IMR-90 (cell line): ENCODE measurements at regions not wholly inside any gene's neighbourhood (a gene's known extent, or its start where the extent isn't known, plus 50 kb on each side); places are given as distances from the start of the nearest gene placed in this dataset.

ENCODE experiments used
- ATAC-seq: fragments of 200-7000 bp; cut with Tn5 transposase; 2 replicates; pipeline ENCODE4 v1.9.1; 2020; ENCODE audit warnings: low read depth, mild to moderate bottlenecking, moderate library complexity
- BruUV-seq: library from RNA; stranded (reverse); fragments of 400-500 nt; replicated peaks from 2 replicates; lab custom pipeline; 2021; lab: Mats Ljungman, UMichigan
- CTCF ChIA-PET: fragments of 300-600 bp; formaldehyde crosslinking; extraction: SDS; loops from one replicate; lab custom pipeline; 2021; ENCODE audit warnings: antibody characterized with exemption; lab: Yijun Ruan, JAX
- POLR2A ChIA-PET: fragments of 300-600 bp; sonication (Branson Sonifier 250); formaldehyde crosslinking; loops from one replicate; lab custom pipeline; 2022; ENCODE audit warnings: antibody characterized with exemption; ENCODE audit not compliant: unreplicated experiment; lab: Charles Lee
- DNase-seq: peaks from one replicate; pipeline ENCODE4 v3.0.0; 2013
- H2AFZ ChIP-seq: replicated peaks from 2 replicates; pipeline ENCODE3; 2013; ENCODE audit warnings: low read length, mild to moderate bottlenecking; ENCODE audit not compliant: poor library complexity
- H2AK5ac ChIP-seq: 2 replicates; pipeline ENCODE4 v1.6.1; 2013; ENCODE audit warnings: low read depth, low read length, inconsistent platforms
- H2AK9ac ChIP-seq: replicated peaks from 2 replicates; pipeline ENCODE3; 2013; ENCODE audit warnings: mild to moderate bottlenecking, low read depth, low read length, moderate library complexity; ENCODE audit not compliant: poor library complexity
- H2BK120ac ChIP-seq: 2 replicates; pipeline ENCODE4 v1.6.1; 2013; ENCODE audit warnings: low read depth, low read length, inconsistent platforms
- H2BK15ac ChIP-seq: 3 replicates; pipeline ENCODE4 v1.6.1; 2013; ENCODE audit warnings: low read depth, low read length, inconsistent platforms
- H2BK20ac ChIP-seq: 2 replicates; pipeline ENCODE4 v1.6.1; 2013; ENCODE audit warnings: low read depth, mild to moderate bottlenecking, inconsistent platforms, low read length, moderate library complexity
- H2BK5ac ChIP-seq: 2 replicates; pipeline ENCODE4 v1.6.1; 2013; ENCODE audit warnings: mild to moderate bottlenecking, low read depth, low read length, inconsistent platforms; ENCODE audit not compliant: poor library complexity, severe bottlenecking
- H3K14ac ChIP-seq: replicated peaks from 2 replicates; pipeline ENCODE4 v1.6.1; 2013; ENCODE audit warnings: low read depth, low read length, inconsistent platforms
- H3K18ac ChIP-seq: 2 replicates; pipeline ENCODE4 v1.6.1; 2013; ENCODE audit warnings: low read depth, low read length, control low read depth
- H3K23ac ChIP-seq: 2 replicates; pipeline ENCODE4 v1.6.1; 2013; ENCODE audit warnings: low read depth, low read length, inconsistent platforms
- H3K27ac ChIP-seq: 2 replicates; pipeline ENCODE4 v1.5.1; 2013; ENCODE audit warnings: mild to moderate bottlenecking, control low read depth, low read length; ENCODE audit not compliant: insufficient read depth
- H3K27me3 ChIP-seq: 2 replicates; pipeline ENCODE4 v1.6.1; 2013; ENCODE audit warnings: low read length; ENCODE audit not compliant: control insufficient read depth, insufficient read depth
- H3K36me3 ChIP-seq: 2 replicates; pipeline ENCODE4 v1.6.1; 2013; ENCODE audit warnings: low read length, mixed read lengths; ENCODE audit not compliant: control insufficient read depth, insufficient read depth
- H3K4ac ChIP-seq: 2 replicates; pipeline ENCODE4 v1.6.1; 2013; ENCODE audit warnings: low read depth, low read length, inconsistent platforms
- H3K4me1 ChIP-seq: 2 replicates; pipeline ENCODE4 v1.6.1; 2013; ENCODE audit warnings: low read length, mixed read lengths; ENCODE audit not compliant: control insufficient read depth, insufficient read depth
- H3K4me2 ChIP-seq: 2 replicates; pipeline ENCODE4 v1.6.1; 2013; ENCODE audit warnings: low read depth, mild to moderate bottlenecking, control low read depth, low read length, moderate library complexity
- H3K4me3 ChIP-seq: 2 replicates; pipeline ENCODE4 v1.5.1; 2013; ENCODE audit warnings: low read depth, mild to moderate bottlenecking, control low read depth, low read length, moderate library complexity; ENCODE audit not compliant: insufficient read depth
- H3K56ac ChIP-seq: 2 replicates; pipeline ENCODE4 v1.6.1; 2013; ENCODE audit warnings: low read length, inconsistent platforms; ENCODE audit not compliant: insufficient read depth; ENCODE audit errors: extremely low read depth
- H3K79me1 ChIP-seq, 2 experiments: 2 replicates each; pipeline ENCODE4 v1.6.1; 2013; ENCODE audit warnings: low read length in 2 of 2, inconsistent platforms in 1 of 2, low read depth in 1 of 2
- H3K9ac ChIP-seq: 2 replicates; pipeline ENCODE4 v1.6.1; 2013; ENCODE audit warnings: low read depth, low read length, control low read depth
- H3K9me1 ChIP-seq: 2 replicates; pipeline ENCODE4 v1.6.1; 2013; ENCODE audit warnings: low read length, inconsistent platforms; ENCODE audit not compliant: insufficient read depth
- H3K9me3 ChIP-seq: 2 replicates; pipeline ENCODE4 v1.6.1; 2013; ENCODE audit warnings: low read length; ENCODE audit not compliant: control insufficient read depth, insufficient read depth
- H4K20me1 ChIP-seq: 2 replicates; pipeline ENCODE4 v1.6.1; 2013; ENCODE audit warnings: low read length, inconsistent platforms; ENCODE audit not compliant: insufficient read depth
- H4K5ac ChIP-seq: 2 replicates; pipeline ENCODE4 v1.6.1; 2013; ENCODE audit warnings: mild to moderate bottlenecking, low read depth, low read length, control low read depth
- H4K8ac ChIP-seq, 2 experiments: 2 replicates each; pipeline ENCODE4 v1.6.1; 2013; ENCODE audit warnings: low read depth in 2 of 2, low read length in 2 of 2, control low read depth in 1 of 2, inconsistent platforms in 1 of 2
- H4K91ac ChIP-seq: 2 replicates; pipeline ENCODE4 v1.6.1; 2013; ENCODE audit warnings: low read depth, low read length, inconsistent platforms; ENCODE audit not compliant: insufficient read depth
- BHLHE40 ChIP-seq: fragments of 150-350 bp; IDR thresholded peaks from 2 replicates; pipeline ENCODE4 v1.6.1; 2016; ENCODE audit warnings: mild to moderate bottlenecking, low read depth, low read length
- CEBPB ChIP-seq: IDR thresholded peaks from 2 replicates; pipeline ENCODE4 v1.6.1; 2012; ENCODE audit warnings: low read depth, low read length, improper control_type of control experiment
- CHD1 ChIP-seq: IDR thresholded peaks from 2 replicates; pipeline ENCODE4 v1.6.1; 2012; ENCODE audit warnings: low read depth, low read length, improper control_type of control experiment
- FOS ChIP-seq: fragments of 150-350 bp; IDR thresholded peaks from 2 replicates; pipeline ENCODE4 v1.6.1; 2016; ENCODE audit warnings: low read depth, low read length
- MAFK ChIP-seq: IDR thresholded peaks from 2 replicates; pipeline ENCODE4 v1.6.1; 2012; ENCODE audit warnings: low read depth, low read length, improper control_type of control experiment
- MAZ ChIP-seq: IDR thresholded peaks from 2 replicates; pipeline ENCODE4 v1.6.1; 2012; ENCODE audit warnings: low read depth, mild to moderate bottlenecking, low read length, improper control_type of control experiment, moderate library complexity, borderline replicate concordance
- NFE2L2 ChIP-seq: fragments of 150-350 bp; IDR thresholded peaks from 2 replicates; pipeline ENCODE4 v1.6.1; 2016; ENCODE audit warnings: low read depth, mild to moderate bottlenecking, low read length
- POLR2A ChIP-seq: IDR thresholded peaks from 2 replicates; pipeline ENCODE4 v1.6.1; 2012; ENCODE audit warnings: mild to moderate bottlenecking, low read depth, low read length
- RAD21 ChIP-seq: IDR thresholded peaks from 2 replicates; pipeline ENCODE4 v1.6.1; 2012; ENCODE audit warnings: low read length, improper control_type of control experiment
- RCOR1 ChIP-seq: IDR thresholded peaks from 2 replicates; pipeline ENCODE4 v1.6.1; 2012; ENCODE audit warnings: mild to moderate bottlenecking, low read length, improper control_type of control experiment; ENCODE audit not compliant: insufficient replicate concordance
- RFX5 ChIP-seq: IDR thresholded peaks from 2 replicates; pipeline ENCODE4 v1.8.0; 2012; ENCODE audit warnings: low read depth, mild to moderate bottlenecking, low read length, moderate library complexity
- SMC3 ChIP-seq: fragments of 150-350 bp; IDR thresholded peaks from 2 replicates; pipeline ENCODE4 v1.6.1; 2016; ENCODE audit warnings: low read depth, mild to moderate bottlenecking, antibody characterized with exemption, low read length, moderate library complexity
- WGBS, 2 experiments: methylation state at CpG; one replicate each; pipeline versions ENCODE4 v1.1.5 to v1.1.7; 2013; ENCODE audit warnings: missing lambda C conversion rate in 2 of 2; ENCODE audit not compliant: insufficient read length in 1 of 2; ENCODE audit errors: extremely low coverage in 2 of 2; 5-methylcytosine and 5-hydroxymethylcytosine counted together
- dilution Hi-C: fragments of 300-500 bp; cut with HindIII; formaldehyde crosslinking; loops from one replicate; pipeline ENCODE4 v1.14.3; 2018; ENCODE audit warnings: low sequenced_read_pairs; ENCODE audit not compliant: unreplicated experiment
- in situ Hi-C: fragments of 300-500 bp; cut with MboI; formaldehyde crosslinking; loops from 3 replicates; pipeline ENCODE4 v1.14.3; 2019; ENCODE audit warnings: low sequenced_read_pairs, inconsistent platforms, mixed read lengths
- intact Hi-C: fragments of 100-400 bp; cut with micrococcal nuclease; formaldehyde crosslinking; loops from 2 replicates; pipeline ENCODE4 v1.10.0; 2022
- TF ChIP-seq, protein P1 (sequence below): fragments of 150-350 bp; IDR thresholded peaks from 2 replicates; pipeline ENCODE4 v1.6.1; 2017; ENCODE audit warnings: mild to moderate bottlenecking, antibody characterized with exemption, low read length, low read depth
- TF ChIP-seq, protein P2 (sequence below): conservative IDR thresholded peaks from 2 replicates; pipeline ENCODE4 v1.5.1; 2012; ENCODE audit warnings: mild to moderate bottlenecking, low read depth, low read length, improper control_type of control experiment
- TF ChIP-seq, protein P3 (sequence below): fragments of 150-350 bp; IDR thresholded peaks from 2 replicates; pipeline ENCODE4 v1.6.1; 2016; ENCODE audit warnings: low read depth, mild to moderate bottlenecking, low read length, moderate library complexity, borderline replicate concordance

GRCh38 chr11:38990139-38990538 lies 2392.1 kb upstream of the RAG2 start:
- H4K20me1 ChIP-seq, result no peaks in the 10 kb centered on the region
- 43% methylated on average over 1 of the region's 5 CpGs; no CpG with 5 or more reads in 1 of the 2 experiments for WGBS, 2 experiments
- H3K9me3 ChIP-seq, result peaks cover 14% of the 10 kb centered on the region
- H2AK9ac ChIP-seq, result no peak overlapping the region
- no peak overlapping the region for H3K27ac ChIP-seq
- dilution Hi-C loops, result no loop called here
- no peak overlapping the region for H4K91ac ChIP-seq
- no peak overlapping the region for H3K4me2 ChIP-seq
- no peaks in the 10 kb centered on the region for H3K36me3 ChIP-seq
- no peak for DNase-seq
- H2BK20ac ChIP-seq, result no peak overlapping the region
- no peak for ATAC-seq
- no peak overlapping the region for H3K18ac ChIP-seq
- H4K5ac ChIP-seq, result no peak overlapping the region
- no peak overlapping the region for H2AK5ac ChIP-seq
- H2AFZ ChIP-seq, result no peak overlapping the region
- no peaks in the 10 kb centered on the region for H3K27me3 ChIP-seq
- no peak for TF ChIP-seq NFE2L2
- no peak for TF ChIP-seq FOS
- no peak for TF ChIP-seq CHD1
- no peak for TF ChIP-seq RFX5
- TF ChIP-seq, protein P1, sequence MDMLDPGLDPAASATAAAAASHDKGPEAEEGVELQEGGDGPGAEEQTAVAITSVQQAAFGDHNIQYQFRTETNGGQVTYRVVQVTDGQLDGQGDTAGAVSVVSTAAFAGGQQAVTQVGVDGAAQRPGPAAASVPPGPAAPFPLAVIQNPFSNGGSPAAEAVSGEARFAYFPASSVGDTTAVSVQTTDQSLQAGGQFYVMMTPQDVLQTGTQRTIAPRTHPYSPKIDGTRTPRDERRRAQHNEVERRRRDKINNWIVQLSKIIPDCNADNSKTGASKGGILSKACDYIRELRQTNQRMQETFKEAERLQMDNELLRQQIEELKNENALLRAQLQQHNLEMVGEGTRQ, result no peak
- TF ChIP-seq RAD21, result no peak
- TF ChIP-seq MAFK, result no peak
- no peak for TF ChIP-seq MAZ
- TF ChIP-seq, protein P2, sequence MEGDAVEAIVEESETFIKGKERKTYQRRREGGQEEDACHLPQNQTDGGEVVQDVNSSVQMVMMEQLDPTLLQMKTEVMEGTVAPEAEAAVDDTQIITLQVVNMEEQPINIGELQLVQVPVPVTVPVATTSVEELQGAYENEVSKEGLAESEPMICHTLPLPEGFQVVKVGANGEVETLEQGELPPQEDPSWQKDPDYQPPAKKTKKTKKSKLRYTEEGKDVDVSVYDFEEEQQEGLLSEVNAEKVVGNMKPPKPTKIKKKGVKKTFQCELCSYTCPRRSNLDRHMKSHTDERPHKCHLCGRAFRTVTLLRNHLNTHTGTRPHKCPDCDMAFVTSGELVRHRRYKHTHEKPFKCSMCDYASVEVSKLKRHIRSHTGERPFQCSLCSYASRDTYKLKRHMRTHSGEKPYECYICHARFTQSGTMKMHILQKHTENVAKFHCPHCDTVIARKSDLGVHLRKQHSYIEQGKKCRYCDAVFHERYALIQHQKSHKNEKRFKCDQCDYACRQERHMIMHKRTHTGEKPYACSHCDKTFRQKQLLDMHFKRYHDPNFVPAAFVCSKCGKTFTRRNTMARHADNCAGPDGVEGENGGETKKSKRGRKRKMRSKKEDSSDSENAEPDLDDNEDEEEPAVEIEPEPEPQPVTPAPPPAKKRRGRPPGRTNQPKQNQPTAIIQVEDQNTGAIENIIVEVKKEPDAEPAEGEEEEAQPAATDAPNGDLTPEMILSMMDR, result no peak
- TF ChIP-seq RCOR1, result no peak
- TF ChIP-seq, protein P3, sequence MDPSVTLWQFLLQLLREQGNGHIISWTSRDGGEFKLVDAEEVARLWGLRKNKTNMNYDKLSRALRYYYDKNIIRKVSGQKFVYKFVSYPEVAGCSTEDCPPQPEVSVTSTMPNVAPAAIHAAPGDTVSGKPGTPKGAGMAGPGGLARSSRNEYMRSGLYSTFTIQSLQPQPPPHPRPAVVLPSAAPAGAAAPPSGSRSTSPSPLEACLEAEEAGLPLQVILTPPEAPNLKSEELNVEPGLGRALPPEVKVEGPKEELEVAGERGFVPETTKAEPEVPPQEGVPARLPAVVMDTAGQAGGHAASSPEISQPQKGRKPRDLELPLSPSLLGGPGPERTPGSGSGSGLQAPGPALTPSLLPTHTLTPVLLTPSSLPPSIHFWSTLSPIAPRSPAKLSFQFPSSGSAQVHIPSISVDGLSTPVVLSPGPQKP, result no peak
- no peak for TF ChIP-seq CEBPB
- TF ChIP-seq POLR2A, result no peak
- TF ChIP-seq BHLHE40, result no peak
- no peak for TF ChIP-seq SMC3
- no TSS peak for BruUV-seq
- CTCF ChIA-PET, result no interaction called here
- H4K8ac ChIP-seq, result no peak overlapping the region
- no peak overlapping the region for H3K56ac ChIP-seq
- H3K79me1 ChIP-seq, result no peaks in the 10 kb centered on the region
- H2BK120ac ChIP-seq, result no peak overlapping the region
- no peak overlapping the region for H3K23ac ChIP-seq
- H3K9ac ChIP-seq, result no peak overlapping the region
- intact Hi-C loops, result no loop called here
- H3K4me3 ChIP-seq, result no peak overlapping the region
- in situ Hi-C loops, result no loop called here
- no peaks in the 10 kb centered on the region for H3K4me1 ChIP-seq
- POLR2A ChIA-PET, result no interaction called here
- no peak overlapping the region for H2BK5ac ChIP-seq
- H3K4ac ChIP-seq, result no peak overlapping the region
- H3K9me1 ChIP-seq, result no peaks in the 10 kb centered on the region
- H2BK15ac ChIP-seq, result no peak overlapping the region
- H3K14ac ChIP-seq, result no peak overlapping the region
